Gastrocnemius medialis (tissue), 4 donors: ENCODE measurements at regions not wholly inside any gene's neighbourhood (a gene's known extent, or its start where the extent isn't known, plus 50 kb on each side); places are given as distances from the start of the nearest gene placed in this dataset.

Experiments
- POLR2A ChIP-seq, 2 donors: fragments of 450-650 bp; IDR thresholded peaks; one replicate each; pipeline ENCODE4 v1.6.1; 2017; ENCODE audit warnings: antibody characterized with exemption in 2 of 2, mild to moderate bottlenecking in 2 of 2, moderate library complexity in 2 of 2
- TF ChIP-seq, protein P1 (sequence below), 5 experiments: fragments of 450-650 bp in 3 of 5; fragments of 200-600 bp in 2 of 5; sonication (generic) in 2 of 5; IDR thresholded peaks in 4 of 5; conservative IDR thresholded peaks in 1 of 5; 1 replicate in 4 of 5; 2 replicates in 1 of 5; pipeline ENCODE4 v1.5.1; 2016 to 2019; ENCODE audit warnings: antibody characterized with exemption in 5 of 5, mild to moderate bottlenecking in 3 of 5, moderate library complexity in 3 of 5

DNA sequence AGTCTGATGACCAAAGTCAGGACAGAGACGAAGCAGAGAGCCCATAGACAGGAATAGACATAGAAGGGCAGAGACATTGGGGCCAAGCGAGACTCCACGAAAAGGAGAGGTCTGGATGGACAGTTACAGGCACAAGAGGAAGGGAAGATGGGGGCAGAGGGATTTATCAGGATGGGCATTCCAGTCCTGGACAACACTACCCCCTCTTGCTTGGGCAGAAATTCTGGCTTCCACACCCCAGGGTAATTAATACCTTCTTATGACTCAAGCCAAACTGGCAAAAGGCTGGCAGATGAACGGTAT, 82.2 kb upstream of the MAFB start:
- TF ChIP-seq, protein P1, sequence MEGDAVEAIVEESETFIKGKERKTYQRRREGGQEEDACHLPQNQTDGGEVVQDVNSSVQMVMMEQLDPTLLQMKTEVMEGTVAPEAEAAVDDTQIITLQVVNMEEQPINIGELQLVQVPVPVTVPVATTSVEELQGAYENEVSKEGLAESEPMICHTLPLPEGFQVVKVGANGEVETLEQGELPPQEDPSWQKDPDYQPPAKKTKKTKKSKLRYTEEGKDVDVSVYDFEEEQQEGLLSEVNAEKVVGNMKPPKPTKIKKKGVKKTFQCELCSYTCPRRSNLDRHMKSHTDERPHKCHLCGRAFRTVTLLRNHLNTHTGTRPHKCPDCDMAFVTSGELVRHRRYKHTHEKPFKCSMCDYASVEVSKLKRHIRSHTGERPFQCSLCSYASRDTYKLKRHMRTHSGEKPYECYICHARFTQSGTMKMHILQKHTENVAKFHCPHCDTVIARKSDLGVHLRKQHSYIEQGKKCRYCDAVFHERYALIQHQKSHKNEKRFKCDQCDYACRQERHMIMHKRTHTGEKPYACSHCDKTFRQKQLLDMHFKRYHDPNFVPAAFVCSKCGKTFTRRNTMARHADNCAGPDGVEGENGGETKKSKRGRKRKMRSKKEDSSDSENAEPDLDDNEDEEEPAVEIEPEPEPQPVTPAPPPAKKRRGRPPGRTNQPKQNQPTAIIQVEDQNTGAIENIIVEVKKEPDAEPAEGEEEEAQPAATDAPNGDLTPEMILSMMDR (IDR thresholded peaks at IDR 0.05 in 4 of 5, conservative IDR thresholded peaks at IDR 0.05 in 1 of 5) = no peak
- TF ChIP-seq POLR2A (IDR thresholded peaks at IDR 0.05) = no peak
